ENCODE measurements at regions not wholly inside any gene's neighbourhood (a gene's known extent, or its start where the extent isn't known, plus 50 kb on each side); places are given as distances from the start of the nearest gene placed in this dataset.

- intact Hi-C loops (cut with DNase I; ENCODE audit: low total_unique reads): no loop called here
- Histone ChIP-seq H3K36me3 (no peaks in the 10 kb centered on the region), H3K27ac (no peak overlapping the region), H3K27me3 (no peaks in the 10 kb centered on the region), H3K9me3 (no peaks in the 10 kb centered on the region), H3K4me1 (no peaks in the 10 kb centered on the region), H3K4me3 (no peak overlapping the region)
- no peak for TF ChIP-seq POLR2A (IDR thresholded peaks at IDR 0.05)
- TF ChIP-seq CTCF (IDR thresholded peaks at IDR 0.05): no peak
- no peak for DNase-seq
Measured at GRCh38 chr5:110359221-110359620, 367.2 kb downstream of the TMEM232 start.

- Histone ChIP-seq H3K27me3 (no peaks in the 10 kb centered on the region), H3K36me3 (no peaks in the 10 kb centered on the region), H3K4me3 (no peak overlapping the region), H3K27ac (no peak overlapping the region), H3K4me1 (no peaks in the 10 kb centered on the region), H3K9me3 (no peaks in the 10 kb centered on the region)
- intact Hi-C loops (cut with DNase I; ENCODE audit: low total_unique reads): no loop called here
- DNase-seq: no peak
- TF ChIP-seq CTCF (IDR thresholded peaks at IDR 0.05) (no peak), POLR2A (IDR thresholded peaks at IDR 0.05) (no peak)
Measured at GRCh38 chr5:110361471-110361870, 365.0 kb downstream of the TMEM232 start.

DNA sequence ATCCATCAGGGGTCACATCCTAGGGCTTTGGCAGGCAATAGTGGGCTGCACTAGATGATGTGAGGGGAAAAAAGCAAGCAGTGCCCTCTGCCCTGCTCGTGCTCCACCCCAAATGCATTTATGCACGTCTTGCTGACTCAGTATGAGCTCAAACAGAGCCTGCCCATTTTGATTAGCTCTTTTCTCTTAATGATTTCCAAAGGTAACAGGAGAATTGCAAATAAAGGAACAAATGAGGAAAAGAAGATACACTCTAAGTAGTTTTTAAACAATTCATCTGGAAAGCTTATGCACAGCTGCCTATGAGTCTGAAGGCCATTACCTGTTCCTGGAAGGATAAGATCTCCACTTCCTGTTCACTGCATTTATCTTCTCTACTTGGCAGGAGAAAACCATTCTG, 364.2 kb downstream of the TMEM232 start:
- TF ChIP-seq CTCF (IDR thresholded peaks at IDR 0.05) (no peak), POLR2A (IDR thresholded peaks at IDR 0.05) (no peak)
- no peaks in the 10 kb centered on the region for H3K4me1 ChIP-seq
- H3K27ac ChIP-seq: no peak overlapping the region
- DNase-seq: no peak
- H3K27me3 ChIP-seq: no peaks in the 10 kb centered on the region
- no peak overlapping the region for H3K4me3 ChIP-seq
- H3K36me3 ChIP-seq: no peaks in the 10 kb centered on the region
- intact Hi-C loops (cut with DNase I; ENCODE audit: low total_unique reads): no loop called here
- no peaks in the 10 kb centered on the region for H3K9me3 ChIP-seq

DNA sequence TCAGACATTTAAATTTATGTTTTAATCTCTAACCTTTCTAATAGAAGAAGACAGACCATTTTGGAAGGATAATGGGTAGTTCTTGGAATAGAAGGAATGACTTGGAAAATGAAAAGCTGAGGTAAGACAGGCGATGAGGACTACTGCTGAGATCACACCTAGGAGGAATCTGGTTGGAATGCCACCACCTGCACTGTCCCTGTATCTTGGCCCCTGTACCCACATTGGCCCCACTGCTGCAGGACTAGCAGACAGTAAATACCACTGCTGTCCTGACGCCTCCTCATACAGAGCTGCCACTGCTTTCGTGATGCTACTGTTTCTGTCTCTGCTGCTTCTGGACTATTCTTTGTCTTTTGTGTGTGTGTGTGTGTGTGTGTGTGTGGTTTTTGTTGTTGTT, 359.8 kb downstream of the TMEM232 start:
- intact Hi-C loops (cut with DNase I; ENCODE audit: low total_unique reads): no loop called here
- H3K4me3 ChIP-seq: no peak overlapping the region
- H3K4me1 ChIP-seq: no peaks in the 10 kb centered on the region
- H3K9me3 ChIP-seq: no peaks in the 10 kb centered on the region
- no peak overlapping the region for H3K27ac ChIP-seq
- DNase-seq: no peak
- no peaks in the 10 kb centered on the region for H3K27me3 ChIP-seq
- TF ChIP-seq CTCF (IDR thresholded peaks at IDR 0.05) (no peak), POLR2A (IDR thresholded peaks at IDR 0.05) (no peak)
- H3K36me3 ChIP-seq: no peaks in the 10 kb centered on the region

All from uterus (tissue), 3 donors.